Neuronal stem cell (in vitro differentiated cells): ENCODE measurements at regions not wholly inside any gene's neighbourhood (a gene's known extent, or its start where the extent isn't known, plus 50 kb on each side); places are given as distances from the start of the nearest gene placed in this dataset.

Experiments
- DNase-seq: peaks from one replicate; pipeline ENCODE4 v3.0.0-alpha.2; 2013; ENCODE audit warnings: low spot score
- H2AFZ ChIP-seq: one replicate; pipeline ENCODE4 v1.6.1; 2013; ENCODE audit warnings: mild to moderate bottlenecking, low read length, inconsistent platforms
- H2AK5ac ChIP-seq: 2 replicates; pipeline ENCODE4 v1.6.1; 2013; ENCODE audit warnings: low read depth, mild to moderate bottlenecking, inconsistent platforms, low read length, moderate library complexity, mixed read lengths
- H2BK120ac ChIP-seq: 2 replicates; pipeline ENCODE4 v1.6.1; 2013; ENCODE audit warnings: low read depth, mild to moderate bottlenecking, inconsistent platforms, low read length, moderate library complexity, mixed read lengths
- H2BK12ac ChIP-seq: one replicate; pipeline ENCODE4 v1.6.1; 2013; ENCODE audit warnings: low read length, inconsistent platforms
- H2BK15ac ChIP-seq: 2 replicates; pipeline ENCODE4 v1.6.1; 2013; ENCODE audit warnings: mild to moderate bottlenecking, low read length, inconsistent platforms, mixed read lengths
- H2BK5ac ChIP-seq: one replicate; pipeline ENCODE4 v1.6.1; 2013; ENCODE audit warnings: inconsistent platforms, mild to moderate bottlenecking, low read length, moderate library complexity
- H3K14ac ChIP-seq: one replicate; pipeline ENCODE4 v1.6.1; 2013; ENCODE audit warnings: low read length, inconsistent platforms
- H3K18ac ChIP-seq: 2 replicates; pipeline ENCODE4 v1.6.1; 2013; ENCODE audit warnings: low read length, inconsistent platforms
- H3K23ac ChIP-seq: 2 replicates; pipeline ENCODE4 v1.6.1; 2013; ENCODE audit warnings: low read depth, mild to moderate bottlenecking, mixed read lengths, low read length, inconsistent platforms; ENCODE audit not compliant: poor library complexity
- H3K27ac ChIP-seq: replicated peaks from 3 replicates; pipeline ENCODE4 v1.5.1; 2013; ENCODE audit warnings: low read length, inconsistent platforms
- H3K27me3 ChIP-seq, 3 experiments: 2 replicates each; pipeline ENCODE4 v1.6.1; 2013; ENCODE audit warnings: low read length in 3 of 3, mild to moderate bottlenecking in 2 of 3, inconsistent platforms in 1 of 3, low read depth in 1 of 3, mixed read lengths in 1 of 3, moderate library complexity in 1 of 3; ENCODE audit not compliant: control insufficient read depth in 3 of 3, insufficient read depth in 3 of 3
- H3K36me3 ChIP-seq, 2 donors: replicated peaks in 1 of 2; 2 replicates each; pipeline ENCODE4 v1.6.1; 2013; ENCODE audit warnings: low read length in 2 of 2; ENCODE audit not compliant: control insufficient read depth in 2 of 2, insufficient read depth in 2 of 2
- H3K4ac ChIP-seq: 2 replicates; pipeline ENCODE4 v1.6.1; 2013; ENCODE audit warnings: inconsistent platforms, mild to moderate bottlenecking, low read length, moderate library complexity
- H3K4me1 ChIP-seq, 2 donors: 1 replicate in 1 of 2; 2 replicates in 1 of 2; pipeline ENCODE4 v1.6.1; 2013; ENCODE audit warnings: low read length in 2 of 2, low read depth in 1 of 2; ENCODE audit not compliant: control insufficient read depth in 2 of 2, insufficient read depth in 1 of 2
- H3K4me2 ChIP-seq: one replicate; pipeline ENCODE4 v1.6.1; 2013; ENCODE audit warnings: mild to moderate bottlenecking, low read length, inconsistent platforms; ENCODE audit not compliant: insufficient read depth, poor library complexity, severe bottlenecking
- H3K4me3 ChIP-seq, 2 donors: 2 replicates each; pipeline ENCODE4 v1.5.1; 2013; ENCODE audit warnings: low read length in 2 of 2, mild to moderate bottlenecking in 2 of 2, inconsistent platforms in 1 of 2, moderate library complexity in 1 of 2
- H3K79me1 ChIP-seq: one replicate; pipeline ENCODE4 v1.6.1; 2013; ENCODE audit warnings: low read depth, mild to moderate bottlenecking, inconsistent platforms, low read length, moderate library complexity
- H3K9ac ChIP-seq: one replicate; pipeline ENCODE4 v1.6.1; 2013; ENCODE audit warnings: mild to moderate bottlenecking, low read depth, low read length, inconsistent platforms; ENCODE audit not compliant: poor library complexity
- H3K9me3 ChIP-seq, 2 donors: replicated peaks in 1 of 2; 2 replicates each; pipeline versions ENCODE3 to v1.6.1; 2013; ENCODE audit warnings: low read length in 2 of 2, mild to moderate bottlenecking in 2 of 2, inconsistent platforms in 1 of 2, low read depth in 1 of 2, mixed read lengths in 1 of 2, moderate library complexity in 1 of 2; ENCODE audit not compliant: control insufficient read depth in 2 of 2, insufficient read depth in 1 of 2
- H4K8ac ChIP-seq: one replicate; pipeline ENCODE4 v1.6.1; 2013; ENCODE audit warnings: low read depth, mild to moderate bottlenecking, inconsistent platforms, low read length, moderate library complexity
- H4K91ac ChIP-seq: one replicate; pipeline ENCODE4 v1.6.1; 2013; ENCODE audit warnings: low read length, low read depth, mild to moderate bottlenecking, inconsistent platforms; ENCODE audit not compliant: poor library complexity
- WGBS, 2 donors: extraction: QIAGEN DNeasy Blood & Tissue Kit; methylation state at CpG; one replicate each; pipeline ENCODE4 v1.1.7; 2013; ENCODE audit warnings: missing lambda C conversion rate in 2 of 2, mixed read lengths in 1 of 2; ENCODE audit not compliant: insufficient read length in 2 of 2, insufficient replicate concordance in 1 of 2; ENCODE audit errors: extremely low coverage in 2 of 2; 5-methylcytosine and 5-hydroxymethylcytosine counted together

DNA sequence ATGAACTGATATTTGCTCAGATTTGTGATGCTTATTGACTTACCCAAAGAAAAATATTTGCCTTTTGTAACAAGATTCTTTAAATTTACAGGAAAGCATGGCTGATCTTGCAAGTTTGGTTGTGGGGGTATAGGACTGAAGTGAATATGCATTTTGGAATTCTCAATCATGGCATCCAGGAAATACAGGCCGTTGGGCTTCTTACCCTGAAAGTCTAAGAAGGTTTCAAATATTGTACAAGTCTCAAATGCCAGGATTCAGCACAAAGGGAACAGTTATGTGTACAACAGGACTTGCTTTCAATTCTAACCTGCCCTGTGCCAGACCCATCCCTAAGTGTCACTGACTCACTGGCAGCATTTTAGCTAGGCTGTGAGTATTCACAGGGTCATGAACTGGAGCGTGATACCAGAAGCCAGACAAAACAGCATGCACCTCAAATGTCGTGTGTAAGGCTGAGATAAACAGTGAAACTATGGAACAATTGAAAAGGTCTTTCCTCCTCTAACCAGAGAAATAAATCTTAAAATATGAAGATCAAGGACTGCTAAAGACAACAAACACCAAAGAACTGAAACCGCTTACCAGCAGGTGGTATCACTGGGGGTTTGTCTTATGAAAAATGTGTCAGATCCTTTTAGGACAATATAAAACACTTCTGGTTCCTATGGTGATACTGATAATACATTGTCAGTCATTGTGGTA lies 168.6 kb upstream of the RGMB start:
- Histone ChIP-seq H3K4me1 (peaks cover 2 to 17% of the 10 kb centered on the region in 2 donors), H3K4me2 (no peak overlapping the region), H3K36me3 (no peaks in the 10 kb centered on the region), H2BK5ac (no peak overlapping the region), H2BK120ac (no peak overlapping the region), H3K27me3 (no peaks in the 10 kb centered on the region), H3K4ac (no peak overlapping the region), H2AK5ac (no peak overlapping the region), H3K79me1 (no peaks in the 10 kb centered on the region), H3K18ac (no peak overlapping the region), H2BK12ac (no peak overlapping the region), H2AFZ (peak overlapping the region; percentile 11), H3K23ac (no peak overlapping the region), H3K9me3 (peaks cover 2 to 23% of the 10 kb centered on the region in 2 donors), H3K9ac (no peak overlapping the region), H4K91ac (no peak overlapping the region), H2BK15ac (no peak overlapping the region), H4K8ac (no peak overlapping the region), H3K14ac (no peak overlapping the region), H3K27ac (no peak overlapping the region), H3K4me3 (no peak overlapping the region)
- no CpG with 5 or more reads among the region's 4 CpGs for WGBS, 2 donors
- no peak for DNase-seq

DNA sequence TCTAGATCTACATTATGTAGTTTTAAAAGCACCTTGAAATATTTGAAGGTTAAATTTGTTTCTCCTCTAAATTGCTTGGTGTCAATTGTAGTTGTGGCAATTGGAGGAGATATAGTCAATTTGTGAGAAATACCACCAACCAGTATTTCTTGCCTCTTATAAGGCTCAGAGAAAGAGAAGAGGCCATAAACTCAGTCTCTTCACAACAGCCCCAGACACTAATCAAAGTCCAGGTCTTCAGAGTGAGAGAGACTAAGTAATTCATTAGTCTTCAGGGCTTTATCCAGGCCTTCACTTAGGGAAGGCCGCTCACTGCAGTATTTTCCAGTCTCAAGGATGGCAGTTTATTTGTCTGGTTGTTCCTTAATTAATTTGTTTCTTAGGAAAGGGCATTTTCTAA lies 168.0 kb upstream of the RGMB start:
- no peak overlapping the region for H3K14ac ChIP-seq
- WGBS, 2 donors: no CpG with 5 or more reads among the region's 1 CpG
- no peak overlapping the region for H2BK120ac ChIP-seq
- no peak overlapping the region for H3K4ac ChIP-seq
- H4K8ac ChIP-seq: no peak overlapping the region
- no peaks in the 10 kb centered on the region for H3K79me1 ChIP-seq
- H3K36me3 ChIP-seq: no peaks in the 10 kb centered on the region
- no peak overlapping the region for H2AK5ac ChIP-seq
- no peak overlapping the region for H3K9ac ChIP-seq
- H3K4me2 ChIP-seq: no peak overlapping the region
- peaks cover 2 to 17% of the 10 kb centered on the region in 2 donors for H3K4me1 ChIP-seq
- no peak overlapping the region for H3K23ac ChIP-seq
- H3K4me3 ChIP-seq: no peak overlapping the region
- H3K27me3 ChIP-seq: no peaks in the 10 kb centered on the region
- H3K18ac ChIP-seq: no peak overlapping the region
- peaks cover 2 to 17% of the 10 kb centered on the region in 2 donors for H3K9me3 ChIP-seq
- no peak overlapping the region for H2BK5ac ChIP-seq
- H3K27ac ChIP-seq: no peak overlapping the region
- H2BK15ac ChIP-seq: no peak overlapping the region
- DNase-seq: no peak
- H2AFZ ChIP-seq: no peak overlapping the region
- no peak overlapping the region for H2BK12ac ChIP-seq
- H4K91ac ChIP-seq: no peak overlapping the region

DNA sequence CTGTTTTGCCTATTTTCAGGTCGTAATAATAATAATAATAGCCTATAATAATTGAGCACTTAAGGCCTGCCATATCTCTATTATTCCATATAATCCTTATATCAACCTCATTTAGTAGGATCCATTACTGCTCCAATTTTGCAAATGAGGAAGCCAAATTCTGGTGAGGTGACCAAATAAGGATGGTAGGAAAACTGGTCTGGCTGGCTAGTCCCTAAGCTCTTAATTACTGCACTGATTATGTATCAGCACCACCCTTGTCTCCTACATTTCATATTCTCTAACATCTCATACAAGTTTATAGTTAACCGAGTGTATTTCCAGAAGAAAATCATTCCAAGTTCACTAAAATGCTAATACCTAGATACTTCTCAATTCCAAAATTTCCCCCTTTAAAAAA lies 166.5 kb upstream of the RGMB start:
- Histone ChIP-seq H3K4me3 (no peak overlapping the region), H3K36me3 (no peaks in the 10 kb centered on the region)

DNA sequence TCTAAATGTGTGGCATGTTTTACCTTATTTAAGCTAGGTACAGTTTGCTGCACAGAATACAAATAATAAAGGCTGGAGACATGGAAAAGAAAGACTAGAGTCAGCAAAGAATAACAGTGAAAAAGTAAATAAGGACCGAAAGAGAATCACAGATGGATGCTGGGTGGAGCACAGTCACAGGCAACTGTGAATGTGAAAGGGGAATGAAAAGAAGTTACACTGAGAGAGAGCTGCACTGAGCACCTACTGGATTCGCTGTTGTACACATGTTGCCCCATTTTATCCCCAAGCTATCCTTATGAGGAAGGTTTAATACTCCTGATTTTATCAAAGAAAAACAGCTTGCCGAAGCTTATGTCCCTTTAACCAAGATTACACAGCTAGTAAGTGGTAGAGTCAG lies 165.4 kb upstream of the RGMB start:
- Histone ChIP-seq H4K91ac (no peak overlapping the region), H2BK15ac (no peak overlapping the region), H2AK5ac (no peak overlapping the region), H3K27me3 (no peaks in the 10 kb centered on the region), H3K36me3 (no peaks in the 10 kb centered on the region), H3K23ac (no peak overlapping the region), H2BK120ac (no peak overlapping the region), H3K18ac (no peak overlapping the region), H3K27ac (no peak overlapping the region), H3K9me3 (no peaks in the 10 kb centered on the region), H2BK5ac (no peak overlapping the region), H2BK12ac (no peak overlapping the region), H3K4ac (no peak overlapping the region), H4K8ac (no peak overlapping the region), H3K14ac (no peak overlapping the region), H3K79me1 (no peaks in the 10 kb centered on the region), H3K4me1 (peaks cover 4 to 23% of the 10 kb centered on the region in 2 donors), H3K9ac (no peak overlapping the region), H2AFZ (no peak overlapping the region), H3K4me3 (no peak overlapping the region), H3K4me2 (no peak overlapping the region)
- no peak for DNase-seq
- WGBS, 2 donors: no CpG with 5 or more reads among the region's 3 CpGs

More for the DNA sequence above, 166.5 kb upstream of the RGMB start:
- Histone ChIP-seq H3K27me3 (no peaks in the 10 kb centered on the region), H3K18ac (no peak overlapping the region), H2BK5ac (no peak overlapping the region), H2BK15ac (no peak overlapping the region), H2BK120ac (no peak overlapping the region), H3K14ac (no peak overlapping the region), H4K8ac (no peak overlapping the region), H3K79me1 (no peaks in the 10 kb centered on the region), H3K4ac (no peak overlapping the region), H3K27ac (no peak overlapping the region), H2BK12ac (no peak overlapping the region), H2AK5ac (no peak overlapping the region), H3K4me2 (no peak overlapping the region), H3K9me3 (peaks cover 0 to 4% of the 10 kb centered on the region in 2 donors), H3K9ac (no peak overlapping the region), H4K91ac (no peak overlapping the region), H3K4me1 (peaks cover 2 to 17% of the 10 kb centered on the region in 2 donors), H3K23ac (no peak overlapping the region), H2AFZ (no peak overlapping the region)
- DNase-seq: no peak
- WGBS, 2 donors: no CpG with 5 or more reads among the region's 2 CpGs
